GM12878 (cell line): ENCODE measurements at regions not wholly inside any gene's neighbourhood (a gene's known extent, or its start where the extent isn't known, plus 50 kb on each side); places are given as distances from the start of the nearest gene placed in this dataset.

Experiments
- CHD4 ChIP-seq: fragments of 200-600 bp; sonication (generic); IDR thresholded peaks from 2 replicates; pipeline ENCODE4 v1.6.1; 2016; ENCODE audit warnings: mild to moderate bottlenecking
- GABPA ChIP-seq: IDR thresholded peaks from 2 replicates; pipeline ENCODE4 v1.6.1; 2014; ENCODE audit warnings: antibody characterized with exemption, low read depth, mild to moderate bottlenecking, inconsistent platforms
- HDAC2 ChIP-seq: fragments of 200-600 bp; sonication (generic); IDR thresholded peaks from 2 replicates; pipeline ENCODE4 v1.6.1; 2017
- RELB ChIP-seq: fragments of 450-650 bp; IDR thresholded peaks from 2 replicates; pipeline ENCODE4 v1.6.1; 2017; ENCODE audit warnings: low read depth, mild to moderate bottlenecking, moderate library complexity
- SIN3A ChIP-seq: IDR thresholded peaks from 2 replicates; pipeline ENCODE4 v1.6.1; 2012; ENCODE audit warnings: low read depth, low read length, improper control_type of control experiment
- SUPT20H ChIP-seq: IDR thresholded peaks from 2 replicates; pipeline ENCODE4 v1.6.1; 2011; ENCODE audit warnings: low read depth, mild to moderate bottlenecking, low read length, moderate library complexity, borderline replicate concordance; ENCODE audit not compliant: control insufficient read depth
- TAF1 ChIP-seq: IDR thresholded peaks from 2 replicates; pipeline ENCODE4 v1.6.1; 2011; ENCODE audit warnings: mild to moderate bottlenecking, low read depth, low read length, borderline replicate concordance
- TF ChIP-seq, protein P1 (sequence below): fragments of 450-650 bp; IDR thresholded peaks from 2 replicates; pipeline ENCODE4 v1.6.1; 2017; ENCODE audit warnings: mild to moderate bottlenecking, moderate library complexity

DNA sequence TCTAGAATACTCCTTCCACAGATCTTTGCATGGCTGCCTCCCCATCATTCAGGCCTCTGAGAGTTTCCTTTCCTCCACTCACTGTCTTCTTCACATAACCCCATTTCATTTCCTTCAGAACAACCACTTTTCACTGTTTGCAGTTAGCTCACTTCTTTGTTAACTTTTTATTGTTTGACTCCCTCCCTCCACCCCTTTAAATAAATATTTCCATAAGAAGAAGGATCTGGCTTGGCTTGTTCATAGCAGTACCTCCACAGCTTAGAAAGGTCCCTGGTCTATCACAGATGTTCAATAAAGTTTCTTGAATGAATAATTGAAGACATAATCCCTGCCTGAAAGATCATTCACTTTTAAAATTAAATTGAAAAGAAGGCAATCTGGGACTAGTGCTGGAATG lies 661.6 kb downstream of the ACTL7B start (continued):
- TF ChIP-seq, protein P1, sequence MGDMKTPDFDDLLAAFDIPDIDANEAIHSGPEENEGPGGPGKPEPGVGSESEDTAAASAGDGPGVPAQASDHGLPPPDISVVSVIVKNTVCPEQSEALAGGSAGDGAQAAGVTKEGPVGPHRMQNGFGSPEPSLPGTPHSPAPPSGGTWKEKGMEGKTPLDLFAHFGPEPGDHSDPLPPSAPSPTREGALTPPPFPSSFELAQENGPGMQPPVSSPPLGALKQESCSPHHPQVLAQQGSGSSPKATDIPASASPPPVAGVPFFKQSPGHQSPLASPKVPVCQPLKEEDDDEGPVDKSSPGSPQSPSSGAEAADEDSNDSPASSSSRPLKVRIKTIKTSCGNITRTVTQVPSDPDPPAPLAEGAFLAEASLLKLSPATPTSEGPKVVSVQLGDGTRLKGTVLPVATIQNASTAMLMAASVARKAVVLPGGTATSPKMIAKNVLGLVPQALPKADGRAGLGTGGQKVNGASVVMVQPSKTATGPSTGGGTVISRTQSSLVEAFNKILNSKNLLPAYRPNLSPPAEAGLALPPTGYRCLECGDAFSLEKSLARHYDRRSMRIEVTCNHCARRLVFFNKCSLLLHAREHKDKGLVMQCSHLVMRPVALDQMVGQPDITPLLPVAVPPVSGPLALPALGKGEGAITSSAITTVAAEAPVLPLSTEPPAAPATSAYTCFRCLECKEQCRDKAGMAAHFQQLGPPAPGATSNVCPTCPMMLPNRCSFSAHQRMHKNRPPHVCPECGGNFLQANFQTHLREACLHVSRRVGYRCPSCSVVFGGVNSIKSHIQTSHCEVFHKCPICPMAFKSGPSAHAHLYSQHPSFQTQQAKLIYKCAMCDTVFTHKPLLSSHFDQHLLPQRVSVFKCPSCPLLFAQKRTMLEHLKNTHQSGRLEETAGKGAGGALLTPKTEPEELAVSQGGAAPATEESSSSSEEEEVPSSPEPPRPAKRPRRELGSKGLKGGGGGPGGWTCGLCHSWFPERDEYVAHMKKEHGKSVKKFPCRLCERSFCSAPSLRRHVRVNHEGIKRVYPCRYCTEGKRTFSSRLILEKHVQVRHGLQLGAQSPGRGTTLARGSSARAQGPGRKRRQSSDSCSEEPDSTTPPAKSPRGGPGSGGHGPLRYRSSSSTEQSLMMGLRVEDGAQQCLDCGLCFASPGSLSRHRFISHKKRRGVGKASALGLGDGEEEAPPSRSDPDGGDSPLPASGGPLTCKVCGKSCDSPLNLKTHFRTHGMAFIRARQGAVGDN, result no peak
- no peak for TF ChIP-seq SUPT20H
- no peak for TF ChIP-seq HDAC2
- no peak for TF ChIP-seq SIN3A
- TF ChIP-seq CHD4, result no peak
- no peak for TF ChIP-seq RELB
- TF ChIP-seq GABPA, result no peak
- TF ChIP-seq TAF1, result no peak
